Gastroesophageal sphincter (tissue), 4 donors: ENCODE measurements at regions not wholly inside any gene's neighbourhood (a gene's known extent, or its start where the extent isn't known, plus 50 kb on each side); places are given as distances from the start of the nearest gene placed in this dataset.

Source experiments
- ATAC-seq: fragments of 150-250 bp; one replicate; pipeline ENCODE4 v1.9.1; 2016; ENCODE audit warnings: mild to moderate bottlenecking, moderate library complexity
- H3K27ac ChIP-seq, 4 donors: fragments of 200-600 bp; sonication (generic) in 3 of 4; 1 replicate in 3 of 4; 2 replicates in 1 of 4; pipeline ENCODE4 v1.5.1; 2016 to 2019
- H3K27me3 ChIP-seq: fragments of 200-600 bp; sonication (generic); one replicate; pipeline ENCODE4 v1.5.1; 2019
- H3K36me3 ChIP-seq, 2 donors: fragments of 200-600 bp; sonication (generic); one replicate each; pipeline ENCODE4 v1.5.1; 2019; ENCODE audit warnings: control low read depth in 1 of 2
- H3K4me1 ChIP-seq, 3 donors: fragments of 200-600 bp; sonication (generic); 1 replicate in 2 of 3; 2 replicates in 1 of 3; pipeline ENCODE4 v1.5.1; 2016 to 2019; ENCODE audit warnings: control low read depth in 2 of 3
- H3K4me3 ChIP-seq, 2 donors: fragments of 200-600 bp; sonication (generic); one replicate each; pipeline ENCODE4 v1.5.1; 2019; ENCODE audit warnings: mild to moderate bottlenecking in 1 of 2, moderate library complexity in 1 of 2
- H3K9me3 ChIP-seq, 3 donors: fragments of 200-600 bp; sonication (generic); one replicate each; pipeline ENCODE4 v1.5.1; 2017 to 2019; ENCODE audit warnings: control low read depth in 2 of 3
- CTCF ChIP-seq, 4 experiments: fragments of 200-600 bp in 2 of 4; fragments of 450-650 bp in 2 of 4; sonication (generic) in 1 of 4; IDR thresholded peaks; one replicate each; pipeline ENCODE4 v1.5.1; 2017 to 2019; ENCODE audit warnings: antibody characterized with exemption in 4 of 4, mild to moderate bottlenecking in 2 of 4, moderate library complexity in 2 of 4
- EP300 ChIP-seq: sonication (generic); formaldehyde crosslinking; IDR thresholded peaks from one replicate; pipeline ENCODE4 v1.6.1; 2017; ENCODE audit warnings: antibody characterized with exemption, mild to moderate bottlenecking
- POLR2A ChIP-seq, 2 donors: fragments of 450-650 bp; IDR thresholded peaks; one replicate each; pipeline ENCODE4 v1.6.1; 2017; ENCODE audit warnings: antibody characterized with exemption in 2 of 2, mild to moderate bottlenecking in 2 of 2, moderate library complexity in 1 of 2
- POLR2AphosphoS5 ChIP-seq: sonication (generic); formaldehyde crosslinking; IDR thresholded peaks from one replicate; pipeline ENCODE4 v1.6.1; 2017; ENCODE audit warnings: antibody characterized with exemption
- WGBS, 2 donors: methylation state at CpG; one replicate each; pipeline ENCODE4 v1.1.5; 2018; ENCODE audit warnings: low coverage in 1 of 2; 5-methylcytosine and 5-hydroxymethylcytosine counted together

- WGBS, 2 donors = 55 to 66% methylated on average over 5 of the region's 5 CpGs
- no peaks in the 10 kb centered on the region for H3K27me3 ChIP-seq
- peak; percentile 61 for ATAC-seq
- no peaks in the 10 kb centered on the region for H3K36me3 ChIP-seq
- H3K27ac ChIP-seq = peak overlapping the region in 2 of 4 donors; percentile 24 to 61
- H3K9me3 ChIP-seq = no peaks in the 10 kb centered on the region
- no peak for TF ChIP-seq CTCF (IDR thresholded peaks at IDR 0.05)
- no peak for TF ChIP-seq POLR2AphosphoS5
- no peak for TF ChIP-seq EP300
- TF ChIP-seq POLR2A (IDR thresholded peaks at IDR 0.05) = no peak
- no peaks in the 10 kb centered on the region for H3K4me1 ChIP-seq
- H3K4me3 ChIP-seq = no peak overlapping the region
These were observed 258.3 kb upstream of the KAZN start for GRCh38 chr1:14340002-14340785.

- no peak overlapping the region for H3K4me3 ChIP-seq
- no peaks in the 10 kb centered on the region for H3K27me3 ChIP-seq
- no peaks in the 10 kb centered on the region for H3K4me1 ChIP-seq
- no peaks in the 10 kb centered on the region for H3K9me3 ChIP-seq
- no peak overlapping the region for H3K27ac ChIP-seq
- no peak for ATAC-seq
- 78 to 80% methylated on average over 2 to 3 of the region's 3 CpGs for WGBS, 2 donors
- H3K36me3 ChIP-seq = no peaks in the 10 kb centered on the region
- TF ChIP-seq POLR2AphosphoS5 (no peak), EP300 (no peak), CTCF (IDR thresholded peaks at IDR 0.05) (no peak), POLR2A (IDR thresholded peaks at IDR 0.05) (no peak)
These were observed 257.3 kb upstream of the KAZN start for GRCh38 chr1:14341147-14341546.

GRCh38 chr1:14345946-14346550 is 252.4 kb upstream of the KAZN start:
- H3K4me3 ChIP-seq = no peak overlapping the region
- H3K27ac ChIP-seq = no peak overlapping the region
- H3K4me1 ChIP-seq = no peaks in the 10 kb centered on the region
- WGBS, 2 donors = 68 to 71% methylated on average over 6 to 7 of the region's 8 CpGs
- no peaks in the 10 kb centered on the region for H3K9me3 ChIP-seq
- ATAC-seq = peak; percentile 38
- no peaks in the 10 kb centered on the region for H3K27me3 ChIP-seq
- H3K36me3 ChIP-seq = no peaks in the 10 kb centered on the region
- TF ChIP-seq POLR2AphosphoS5 = no peak
- no peak for TF ChIP-seq POLR2A (IDR thresholded peaks at IDR 0.05)
- TF ChIP-seq EP300 = no peak
- TF ChIP-seq CTCF (IDR thresholded peaks at IDR 0.05) = no peak

GRCh38 chr1:14347186-14347585 is 251.3 kb upstream of the KAZN start:
- no peak for ATAC-seq
- Histone ChIP-seq H3K4me1 (no peaks in the 10 kb centered on the region), H3K27ac (no peak overlapping the region), H3K27me3 (no peaks in the 10 kb centered on the region), H3K36me3 (no peaks in the 10 kb centered on the region), H3K9me3 (no peaks in the 10 kb centered on the region), H3K4me3 (no peak overlapping the region)
- TF ChIP-seq POLR2AphosphoS5 (no peak), EP300 (no peak), CTCF (IDR thresholded peaks at IDR 0.05) (no peak), POLR2A (IDR thresholded peaks at IDR 0.05) (no peak)
- 68 to 91% methylated on average over 5 to 6 of the region's 6 CpGs for WGBS, 2 donors

- H3K27ac ChIP-seq = no peak overlapping the region
- TF ChIP-seq POLR2AphosphoS5 = no peak
- TF ChIP-seq POLR2A (IDR thresholded peaks at IDR 0.05) = no peak
- no peak for TF ChIP-seq CTCF (IDR thresholded peaks at IDR 0.05)
- no peak for TF ChIP-seq EP300
- no peaks in the 10 kb centered on the region for H3K27me3 ChIP-seq
- ATAC-seq = no peak
- 50 to 68% methylated on average over 1 to 3 of the region's 3 CpGs for WGBS, 2 donors
- no peaks in the 10 kb centered on the region for H3K4me1 ChIP-seq
- H3K36me3 ChIP-seq = no peaks in the 10 kb centered on the region
- H3K9me3 ChIP-seq = no peaks in the 10 kb centered on the region
- H3K4me3 ChIP-seq = no peak overlapping the region
These were observed 250.7 kb upstream of the KAZN start for GRCh38 chr1:14347776-14348175.
